CD4-positive, CD25-positive, alpha-beta regulatory T cell (primary cell): ENCODE measurements at regions not wholly inside any gene's neighbourhood (a gene's known extent, or its start where the extent isn't known, plus 50 kb on each side); places are given as distances from the start of the nearest gene placed in this dataset.

Source experiments
- ATAC-seq, 2 donors: fragments of 150-1000 bp; cut with Tn5 transposase; one replicate each; pipeline ENCODE4 v1.10.0; 2021; ENCODE audit warnings: low read depth in 2 of 2, moderate number of reproducible peaks in 2 of 2, moderate library complexity in 1 of 2
- DNase-seq, 3 donors: peaks; one replicate each; pipeline versions ENCODE4 v3.0.0 to v3.0.0-alpha.2; 2012 to 2022; ENCODE audit warnings: mixed read lengths in 1 of 3
- H3K27ac ChIP-seq: one replicate; pipeline ENCODE4 v1.7.0; 2013; ENCODE audit warnings: mild to moderate bottlenecking, low read length; ENCODE audit not compliant: insufficient read depth, poor library complexity, severe bottlenecking
- H3K27me3 ChIP-seq: one replicate; pipeline ENCODE4 v1.7.0; 2013; ENCODE audit warnings: low read length; ENCODE audit not compliant: control insufficient read depth, insufficient read depth
- H3K36me3 ChIP-seq: one replicate; pipeline ENCODE4 v1.7.0; 2013; ENCODE audit warnings: mild to moderate bottlenecking, low read length, moderate library complexity; ENCODE audit not compliant: control insufficient read depth, insufficient read depth
- H3K4me1 ChIP-seq: 2 replicates; pipeline ENCODE4 v1.7.0; 2013; ENCODE audit warnings: mild to moderate bottlenecking, low read length; ENCODE audit not compliant: insufficient read depth, control insufficient read depth, poor library complexity, severe bottlenecking
- H3K4me3 ChIP-seq: one replicate; pipeline ENCODE4 v1.7.0; 2013; ENCODE audit warnings: low read depth, mild to moderate bottlenecking, low read length, moderate library complexity
- H3K9me3 ChIP-seq, 2 experiments: 1 replicate in 1 of 2; 2 replicates in 1 of 2; pipeline ENCODE4 v1.7.0; 2013; ENCODE audit warnings: low read length in 2 of 2, mild to moderate bottlenecking in 1 of 2, moderate library complexity in 1 of 2; ENCODE audit not compliant: control insufficient read depth in 2 of 2
- H3K27ac Mint-ChIP-seq, 3 donors: one replicate each; pipeline ENCODE4 v1.8.0; 2020 to 2022; ENCODE audit warnings: mild to moderate bottlenecking in 3 of 3, mixed read lengths in 3 of 3, moderate library complexity in 2 of 3
- H3K27me3 Mint-ChIP-seq: one replicate; pipeline ENCODE4 v1.8.0; 2022; ENCODE audit warnings: mild to moderate bottlenecking, mixed read lengths
- H3K36me3 Mint-ChIP-seq: one replicate; pipeline ENCODE4 v1.8.0; 2020; ENCODE audit warnings: mixed read lengths
- H3K4me1 Mint-ChIP-seq, 4 donors: one replicate each; pipeline ENCODE4 v1.8.0; 2020 to 2022; ENCODE audit warnings: mixed read lengths in 4 of 4, mild to moderate bottlenecking in 1 of 4
- H3K4me3 Mint-ChIP-seq, 4 donors: one replicate each; pipeline ENCODE4 v1.8.0; 2020 to 2022; ENCODE audit warnings: mild to moderate bottlenecking in 4 of 4, mixed read lengths in 4 of 4, moderate library complexity in 3 of 4
- H3K9me3 Mint-ChIP-seq, 7 donors: one replicate each; pipeline ENCODE4 v1.8.0; 2020 to 2022; ENCODE audit warnings: mixed read lengths in 7 of 7, mild to moderate bottlenecking in 3 of 7, moderate library complexity in 2 of 7

DNA sequence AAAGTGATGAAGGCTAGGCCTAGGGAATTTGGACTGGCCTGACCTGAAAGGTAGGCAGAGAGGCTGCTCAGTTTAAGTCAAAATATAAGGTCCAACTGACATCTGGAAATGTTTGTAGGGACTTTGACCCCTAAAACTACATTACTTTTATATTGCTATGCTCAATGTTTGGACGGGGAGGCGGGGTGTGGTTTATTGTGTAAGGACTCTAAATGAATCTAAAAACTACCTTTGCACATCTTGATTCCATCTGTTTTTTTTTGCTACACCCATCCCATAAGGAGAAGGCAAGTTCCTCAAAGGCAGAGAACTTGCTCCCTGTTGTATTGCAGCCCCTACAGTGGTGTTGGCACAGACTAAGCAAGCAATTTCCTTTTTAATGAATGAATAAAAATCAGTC, 227.1 kb downstream of the HACE1 start:
- no peak overlapping the region for H3K27ac Mint-ChIP-seq
- Histone ChIP-seq H3K27me3 (no peaks in the 10 kb centered on the region), H3K36me3 (no peaks in the 10 kb centered on the region), H3K27ac (no peak overlapping the region), H3K4me3 (no peak overlapping the region), H3K4me1 (no peaks in the 10 kb centered on the region), H3K9me3 (no peaks in the 10 kb centered on the region)
- DNase-seq (no peak), ATAC-seq (no peak)
- peaks cover 0 to 3% (median 0%) of the 10 kb centered on the region in 7 donors for H3K9me3 Mint-ChIP-seq
- no peak overlapping the region for H3K4me3 Mint-ChIP-seq
- no peaks in the 10 kb centered on the region for H3K4me1 Mint-ChIP-seq
- H3K36me3 Mint-ChIP-seq = no peaks in the 10 kb centered on the region
- peaks cover 6% of the 10 kb centered on the region for H3K27me3 Mint-ChIP-seq

DNA sequence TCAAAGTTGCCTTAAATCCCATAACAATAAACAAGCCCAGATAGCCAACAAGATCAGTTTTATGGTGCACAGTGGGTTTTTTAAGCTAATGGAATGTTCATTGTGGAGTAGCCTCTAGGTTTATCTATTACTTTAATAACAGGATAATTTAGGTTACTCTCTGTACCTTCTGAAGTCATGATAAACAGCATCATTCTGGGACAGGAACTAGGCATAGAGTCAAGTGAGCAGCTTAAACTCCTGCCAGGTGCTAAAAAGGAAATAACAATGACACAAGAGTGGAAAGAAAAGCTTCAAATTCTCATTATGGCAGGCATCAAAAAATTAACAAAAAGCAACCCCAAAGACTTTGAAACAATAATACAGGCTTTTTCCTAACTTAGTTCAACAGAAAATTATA, 228.8 kb downstream of the HACE1 start:
- Mint-ChIP-seq H3K9me3 (peaks cover 0 to 6% (median 0%) of the 10 kb centered on the region in 7 donors), H3K27ac (no peak overlapping the region), H3K27me3 (peaks cover 6% of the 10 kb centered on the region), H3K36me3 (no peaks in the 10 kb centered on the region), H3K4me3 (no peak overlapping the region), H3K4me1 (no peaks in the 10 kb centered on the region)
- ATAC-seq (no peak), DNase-seq (no peak)
- Histone ChIP-seq H3K4me3 (no peak overlapping the region), H3K4me1 (no peaks in the 10 kb centered on the region), H3K27me3 (peaks cover 5% of the 10 kb centered on the region), H3K27ac (no peak overlapping the region), H3K9me3 (no peaks in the 10 kb centered on the region), H3K36me3 (no peaks in the 10 kb centered on the region)

DNA sequence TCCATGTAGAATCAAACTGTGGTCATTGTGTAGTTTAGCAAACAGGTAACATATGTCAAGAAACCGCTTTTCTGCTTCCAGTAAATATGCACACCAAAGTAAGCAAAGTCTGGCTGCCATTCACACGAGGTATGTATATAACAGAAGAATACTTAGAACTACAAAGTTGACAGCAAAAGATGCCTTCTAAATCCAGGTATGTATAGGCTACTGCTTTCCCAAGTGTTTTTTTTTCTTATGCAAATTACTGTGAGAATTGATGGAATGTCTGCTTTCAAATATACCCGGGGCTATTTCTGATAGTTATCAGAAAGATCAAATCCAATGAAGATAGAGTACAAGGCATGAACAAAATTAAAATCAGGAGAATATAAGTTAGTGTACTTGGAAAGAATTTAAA, 229.2 kb downstream of the HACE1 start:
- peaks cover 6% of the 10 kb centered on the region for H3K27me3 Mint-ChIP-seq
- Histone ChIP-seq H3K9me3 (no peaks in the 10 kb centered on the region), H3K27me3 (peaks cover 5% of the 10 kb centered on the region), H3K36me3 (no peaks in the 10 kb centered on the region), H3K27ac (no peak overlapping the region), H3K4me1 (no peaks in the 10 kb centered on the region), H3K4me3 (no peak overlapping the region)
- H3K9me3 Mint-ChIP-seq = peaks cover 0 to 6% (median 0%) of the 10 kb centered on the region in 7 donors
- no peak overlapping the region for H3K27ac Mint-ChIP-seq
- no peaks in the 10 kb centered on the region for H3K4me1 Mint-ChIP-seq
- no peaks in the 10 kb centered on the region for H3K36me3 Mint-ChIP-seq
- no peak for DNase-seq
- no peak for ATAC-seq
- H3K4me3 Mint-ChIP-seq = no peak overlapping the region

DNA sequence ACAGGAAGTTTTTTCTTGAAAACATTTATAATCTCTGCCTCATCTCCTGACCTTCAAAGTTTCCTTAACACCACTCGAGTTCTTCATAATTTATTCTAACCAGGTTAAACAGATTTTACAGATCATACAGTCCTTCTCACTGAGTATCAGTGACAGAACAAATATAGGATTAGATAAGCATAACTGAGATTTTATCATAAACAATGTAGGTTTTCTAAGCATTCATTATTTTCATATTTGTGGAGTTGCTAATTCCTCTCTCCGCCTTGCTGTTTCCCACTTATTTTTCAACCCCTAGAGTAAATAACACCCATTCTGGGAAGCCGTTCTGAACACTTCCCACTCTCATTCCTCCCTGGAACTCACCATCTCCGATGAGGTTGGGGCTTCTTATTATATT, 229.9 kb downstream of the HACE1 start:
- DNase-seq (no peak), ATAC-seq (no peak)
- H3K27me3 Mint-ChIP-seq = peaks cover 6% of the 10 kb centered on the region
- peaks cover 0 to 6% (median 0%) of the 10 kb centered on the region in 7 donors for H3K9me3 Mint-ChIP-seq
- H3K4me3 Mint-ChIP-seq = no peak overlapping the region
- H3K4me3 ChIP-seq = no peak overlapping the region
- no peaks in the 10 kb centered on the region for H3K9me3 ChIP-seq
- H3K36me3 ChIP-seq = no peaks in the 10 kb centered on the region
- peaks cover 5% of the 10 kb centered on the region for H3K27me3 ChIP-seq
- no peak overlapping the region for H3K27ac Mint-ChIP-seq
- no peaks in the 10 kb centered on the region for H3K4me1 Mint-ChIP-seq
- no peaks in the 10 kb centered on the region for H3K36me3 Mint-ChIP-seq
- no peaks in the 10 kb centered on the region for H3K4me1 ChIP-seq
- no peak overlapping the region for H3K27ac ChIP-seq

DNA sequence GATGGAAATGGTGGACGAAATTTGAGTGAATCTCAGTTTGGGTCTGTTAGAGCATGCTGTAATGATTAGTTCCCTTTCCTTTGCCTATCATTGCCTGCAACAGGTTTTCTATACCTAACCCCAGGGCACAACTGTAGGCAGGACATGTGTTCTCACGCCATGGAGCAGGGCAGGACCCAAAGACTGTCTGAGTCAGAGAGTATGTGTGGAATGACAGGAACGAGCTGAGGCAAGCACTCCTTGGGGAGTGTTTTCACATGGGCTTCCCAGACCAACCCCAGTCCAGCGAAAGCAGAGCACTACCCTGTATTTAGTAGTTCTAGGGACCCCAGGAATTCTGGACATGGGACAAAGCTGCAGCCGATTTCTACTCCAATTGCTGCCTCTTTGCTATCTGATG, 234.2 kb downstream of the HACE1 start:
- peaks cover 0 to 5% (median 0%) of the 10 kb centered on the region in 4 donors for H3K4me1 Mint-ChIP-seq
- Histone ChIP-seq H3K36me3 (no peaks in the 10 kb centered on the region), H3K27ac (no peak overlapping the region), H3K9me3 (no peaks in the 10 kb centered on the region), H3K27me3 (peaks cover 5% of the 10 kb centered on the region), H3K4me3 (no peak overlapping the region), H3K4me1 (no peaks in the 10 kb centered on the region)
- H3K27ac Mint-ChIP-seq = no peak overlapping the region
- H3K36me3 Mint-ChIP-seq = no peaks in the 10 kb centered on the region
- H3K4me3 Mint-ChIP-seq = no peak overlapping the region
- peaks cover 0 to 6% (median 2%) of the 10 kb centered on the region in 7 donors for H3K9me3 Mint-ChIP-seq
- ATAC-seq (no peak), DNase-seq (no peak)
- peaks cover 6% of the 10 kb centered on the region for H3K27me3 Mint-ChIP-seq

DNA sequence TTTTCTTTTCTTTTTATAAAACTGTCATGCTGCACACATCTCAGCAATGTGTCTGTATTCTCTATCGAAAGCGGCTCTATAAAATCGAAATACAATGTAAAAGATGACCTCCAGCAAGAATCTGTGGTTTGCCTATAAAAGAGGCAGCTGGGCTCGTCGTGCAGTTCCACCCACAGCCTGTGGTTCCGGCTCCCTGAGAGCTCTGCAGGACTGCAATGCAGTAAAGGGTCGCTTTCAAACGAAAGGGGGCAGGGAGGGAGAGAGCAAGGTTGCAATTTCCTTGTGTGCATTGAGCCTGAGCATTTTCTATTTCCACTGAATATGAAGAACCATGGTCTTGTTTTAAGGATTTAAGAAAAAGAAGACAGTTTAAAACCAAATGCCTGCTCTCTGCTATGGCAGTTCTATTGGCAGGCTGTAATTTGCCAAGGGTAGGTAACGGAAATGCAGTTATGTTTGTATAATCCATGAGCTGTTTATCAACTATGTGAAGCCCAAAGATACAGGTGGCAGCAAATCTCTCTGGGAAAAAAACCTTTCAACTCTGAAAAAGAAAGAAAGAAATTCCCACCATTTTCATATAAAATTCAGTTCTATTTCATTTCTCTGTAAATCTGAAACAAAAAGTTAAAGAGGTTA, 236.5 kb downstream of the HACE1 start:
- Histone ChIP-seq H3K9me3 (no peaks in the 10 kb centered on the region), H3K27ac (no peak overlapping the region), H3K4me3 (no peak overlapping the region), H3K4me1 (no peaks in the 10 kb centered on the region), H3K36me3 (no peaks in the 10 kb centered on the region), H3K27me3 (peaks cover 5% of the 10 kb centered on the region)
- ATAC-seq = no peak
- H3K27me3 Mint-ChIP-seq = no peaks in the 10 kb centered on the region
- H3K4me1 Mint-ChIP-seq = peaks cover 0 to 5% (median 0%) of the 10 kb centered on the region in 4 donors
- H3K9me3 Mint-ChIP-seq = peaks cover 0 to 5% (median 2%) of the 10 kb centered on the region in 7 donors
- no peak overlapping the region for H3K27ac Mint-ChIP-seq
- H3K36me3 Mint-ChIP-seq = no peaks in the 10 kb centered on the region
- DNase-seq = no peak
- H3K4me3 Mint-ChIP-seq = no peak overlapping the region

DNA sequence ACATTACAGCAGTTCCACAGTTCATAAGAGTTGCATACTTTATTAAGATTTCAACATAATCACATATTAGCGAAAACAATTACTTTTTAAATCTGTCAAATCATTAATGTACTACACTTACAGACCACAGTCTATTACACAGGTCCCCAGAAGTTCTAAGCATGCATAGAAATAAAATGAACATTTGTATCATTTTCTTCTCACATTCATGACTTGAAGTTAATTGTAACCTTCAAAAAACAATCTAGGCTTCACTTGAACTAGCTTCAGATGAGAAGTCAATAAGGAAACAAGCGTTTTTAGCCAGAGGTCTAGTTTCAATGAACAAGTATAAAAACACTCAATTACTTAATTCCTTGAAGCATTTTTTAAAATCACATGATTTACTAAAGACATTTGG, 238.3 kb downstream of the HACE1 start:
- Histone ChIP-seq H3K4me3 (no peak overlapping the region), H3K27ac (no peak overlapping the region), H3K27me3 (no peaks in the 10 kb centered on the region), H3K36me3 (no peaks in the 10 kb centered on the region), H3K4me1 (no peaks in the 10 kb centered on the region), H3K9me3 (no peaks in the 10 kb centered on the region)
- Mint-ChIP-seq H3K36me3 (no peaks in the 10 kb centered on the region), H3K27ac (no peak overlapping the region), H3K27me3 (no peaks in the 10 kb centered on the region), H3K9me3 (peaks cover 0 to 5% (median 0%) of the 10 kb centered on the region in 7 donors), H3K4me3 (no peak overlapping the region), H3K4me1 (peaks cover 0 to 5% (median 0%) of the 10 kb centered on the region in 4 donors)
- DNase-seq = no peak
- ATAC-seq = no peak

DNA sequence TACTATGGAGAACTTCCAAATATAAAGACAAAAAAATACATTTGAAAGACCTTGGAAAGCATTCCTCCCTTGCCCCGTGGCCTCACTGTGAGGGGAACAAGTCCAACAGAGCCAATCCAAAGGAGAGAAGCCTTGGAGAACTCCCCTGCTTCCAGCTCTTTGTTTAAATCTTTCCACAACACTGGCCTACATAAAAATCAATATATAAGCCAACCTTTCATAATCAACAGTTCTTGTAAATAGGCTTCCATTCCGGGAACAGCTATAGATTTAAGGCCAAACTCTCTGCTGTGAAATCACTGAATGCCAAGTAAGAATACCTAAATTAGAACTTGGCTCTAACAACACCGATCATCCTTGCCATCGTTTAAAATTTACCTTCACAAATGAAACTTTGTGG, 242.1 kb downstream of the HACE1 start:
- ATAC-seq = no peak
- Mint-ChIP-seq H3K27me3 (peaks cover 6% of the 10 kb centered on the region), H3K9me3 (peaks cover 0 to 1% (median 0%) of the 10 kb centered on the region in 7 donors), H3K27ac (no peak overlapping the region), H3K36me3 (no peaks in the 10 kb centered on the region), H3K4me3 (no peak overlapping the region), H3K4me1 (peaks cover 0 to 4% (median 0%) of the 10 kb centered on the region in 4 donors)
- Histone ChIP-seq H3K4me1 (no peaks in the 10 kb centered on the region), H3K27ac (no peak overlapping the region), H3K27me3 (no peaks in the 10 kb centered on the region), H3K36me3 (no peaks in the 10 kb centered on the region), H3K4me3 (no peak overlapping the region), H3K9me3 (no peaks in the 10 kb centered on the region)
- DNase-seq = no peak
